Neural cell (in vitro differentiated cells): ENCODE measurements at regions not wholly inside any gene's neighbourhood (a gene's known extent, or its start where the extent isn't known, plus 50 kb on each side); places are given as distances from the start of the nearest gene placed in this dataset.

Source experiments
- H2AFZ ChIP-seq: fragments of 200-600, 300-800 bp; sonication (generic), shearing (Covaris generic); 2 replicates; pipeline ENCODE4 v1.6.0; 2014; ENCODE audit warnings: low read depth, mild to moderate bottlenecking, antibody characterized with exemption, low read length, moderate library complexity
- H3F3A ChIP-seq: fragments of 200-600 bp; shearing (Covaris generic); 2 replicates; pipeline ENCODE4 v1.6.1; 2016; ENCODE audit warnings: mild to moderate bottlenecking, moderate library complexity, mixed read lengths, antibody characterized with exemption, low read length; ENCODE audit not compliant: insufficient read depth, poor library complexity, severe bottlenecking
- H3K27ac ChIP-seq: fragments of 200-600, 300-800 bp; sonication (generic), shearing (Covaris generic); 2 replicates; pipeline ENCODE4 v1.5.1; 2014; ENCODE audit warnings: mild to moderate bottlenecking, low read length, moderate library complexity
- H3K27me3 ChIP-seq: fragments of 300-800, 200-600 bp; sonication (generic), shearing (Covaris generic); 2 replicates; pipeline ENCODE4 v1.6.0; 2014; ENCODE audit warnings: mild to moderate bottlenecking, low read depth, low read length, moderate library complexity; ENCODE audit not compliant: insufficient read depth
- H3K36me3 ChIP-seq: fragments of 300-800, 200-600 bp; sonication (generic), shearing (Covaris generic); 2 replicates; pipeline ENCODE4 v1.5.1; 2014; ENCODE audit warnings: mild to moderate bottlenecking, antibody characterized with exemption, low read length, moderate library complexity; ENCODE audit not compliant: insufficient read depth
- H3K4me2 ChIP-seq: fragments of 300-800, 200-600 bp; sonication (generic), shearing (Covaris generic); 2 replicates; pipeline ENCODE4 v1.6.0; 2014; ENCODE audit warnings: mild to moderate bottlenecking, low read length
- H3K4me3 ChIP-seq: fragments of 300-800, 200-600 bp; sonication (generic), shearing (Covaris generic); 2 replicates; pipeline ENCODE4 v1.5.1; 2014; ENCODE audit warnings: mild to moderate bottlenecking, low read length, moderate library complexity
- H3K79me2 ChIP-seq: fragments of 200-600 bp; shearing (Covaris generic); replicated peaks from 2 replicates; pipeline ENCODE4 v1.6.0; 2014; ENCODE audit warnings: mild to moderate bottlenecking, low read length, moderate library complexity; ENCODE audit not compliant: insufficient read depth
- H3K9ac ChIP-seq: fragments of 300-800, 200-600 bp; sonication (generic), shearing (Covaris generic); 2 replicates; pipeline ENCODE4 v1.6.1; 2016; ENCODE audit warnings: mild to moderate bottlenecking, low read length, mixed read lengths
- H3K9me2 ChIP-seq: fragments of 200-600 bp; shearing (Covaris generic); 2 replicates; pipeline ENCODE4 v1.6.1; 2016; ENCODE audit warnings: mild to moderate bottlenecking, low read length, mixed read lengths; ENCODE audit not compliant: insufficient read depth
- H3K9me3 ChIP-seq: fragments of 200-600, 300-800 bp; sonication (generic), shearing (Covaris generic); 2 replicates; pipeline ENCODE4 v1.6.1; 2016; ENCODE audit warnings: mild to moderate bottlenecking, mixed run types, low read length, moderate library complexity, mixed read lengths
- H4K20me1 ChIP-seq: fragments of 200-600 bp; shearing (Covaris generic); 2 replicates; pipeline ENCODE4 v1.6.1; 2016; ENCODE audit warnings: mild to moderate bottlenecking, mixed run types; ENCODE audit not compliant: insufficient read depth
- EP300 ChIP-seq: fragments of 450-650 bp; conservative IDR thresholded peaks from 2 replicates; pipeline ENCODE4 v1.6.1; 2014; ENCODE audit warnings: antibody characterized with exemption, mild to moderate bottlenecking, moderate library complexity; ENCODE audit not compliant: poor library complexity, severe bottlenecking
- EZH2 ChIP-seq: fragments of 200-600, 300-800 bp; shearing (Covaris generic), sonication (generic); IDR thresholded peaks from 2 replicates; pipeline ENCODE4 v1.6.1; 2014; ENCODE audit warnings: antibody characterized with exemption, low read length, borderline replicate concordance, mild to moderate bottlenecking; ENCODE audit not compliant: insufficient read depth, poor library complexity, severe bottlenecking
- MXI1 ChIP-seq: fragments of 450-650 bp; conservative IDR thresholded peaks from 2 replicates; pipeline ENCODE4 v1.6.1; 2014; ENCODE audit warnings: antibody characterized with exemption, mild to moderate bottlenecking; ENCODE audit not compliant: poor library complexity, severe bottlenecking
- POLR2AphosphoS5 ChIP-seq: IDR thresholded peaks from 2 replicates; pipeline ENCODE4 v1.6.1; 2012
- RAD21 ChIP-seq: fragments of 450-650 bp; conservative IDR thresholded peaks from 2 replicates; pipeline ENCODE4 v1.6.1; 2014; ENCODE audit warnings: antibody characterized with exemption, mild to moderate bottlenecking, moderate library complexity
- SMC3 ChIP-seq: fragments of 450-650 bp; conservative IDR thresholded peaks from 2 replicates; pipeline ENCODE4 v1.6.1; 2014; ENCODE audit warnings: antibody characterized with exemption, mild to moderate bottlenecking, moderate library complexity; ENCODE audit not compliant: poor library complexity
- TAF1 ChIP-seq: IDR thresholded peaks from 2 replicates; pipeline ENCODE4 v1.6.1; 2012; ENCODE audit warnings: low read depth
- TF ChIP-seq, protein P1 (sequence below): IDR thresholded peaks from 2 replicates; pipeline ENCODE4 v1.6.1; 2012; ENCODE audit warnings: borderline replicate concordance
- TF ChIP-seq, protein P2 (sequence below): fragments of 450-650 bp; IDR thresholded peaks from 2 replicates; pipeline ENCODE4 v1.5.1; 2014; ENCODE audit warnings: antibody characterized with exemption, mild to moderate bottlenecking, moderate library complexity; ENCODE audit not compliant: poor library complexity, severe bottlenecking

DNA sequence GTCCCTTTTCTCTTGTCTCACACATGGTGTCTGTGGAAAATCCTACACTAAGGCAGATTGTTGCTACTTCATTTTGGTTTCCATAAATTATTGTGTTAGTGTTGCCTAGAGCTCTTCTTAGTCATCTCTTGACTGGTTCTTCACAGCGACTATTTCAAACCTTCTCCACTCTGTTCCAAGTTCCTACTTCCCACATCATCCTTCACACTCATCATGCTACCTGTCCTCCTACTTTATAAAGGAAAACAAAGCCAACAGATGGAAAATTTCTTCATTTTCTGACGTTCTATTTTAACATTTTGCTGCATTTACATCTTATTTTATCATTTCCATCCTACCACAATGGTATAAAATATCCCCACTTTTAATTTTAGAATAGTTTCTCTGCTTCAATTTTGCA, 614.1 kb downstream of the LMO7 start:
- no peak overlapping the region for H3K4me3 ChIP-seq
- H4K20me1 ChIP-seq: no peaks in the 10 kb centered on the region
- no peak overlapping the region for H3K9ac ChIP-seq
- no peaks in the 10 kb centered on the region for H3K9me2 ChIP-seq
- H3F3A ChIP-seq: no peaks in the 10 kb centered on the region
- H3K79me2 ChIP-seq: no peaks in the 10 kb centered on the region
- H3K27ac ChIP-seq: no peak overlapping the region
- TF ChIP-seq RAD21 (no peak), EP300 (no peak), EZH2 (no peak)
- no peaks in the 10 kb centered on the region for H3K36me3 ChIP-seq
- H3K4me2 ChIP-seq: no peak overlapping the region
- H3K9me3 ChIP-seq: no peaks in the 10 kb centered on the region
- H2AFZ ChIP-seq: no peak overlapping the region
- no peaks in the 10 kb centered on the region for H3K27me3 ChIP-seq

DNA sequence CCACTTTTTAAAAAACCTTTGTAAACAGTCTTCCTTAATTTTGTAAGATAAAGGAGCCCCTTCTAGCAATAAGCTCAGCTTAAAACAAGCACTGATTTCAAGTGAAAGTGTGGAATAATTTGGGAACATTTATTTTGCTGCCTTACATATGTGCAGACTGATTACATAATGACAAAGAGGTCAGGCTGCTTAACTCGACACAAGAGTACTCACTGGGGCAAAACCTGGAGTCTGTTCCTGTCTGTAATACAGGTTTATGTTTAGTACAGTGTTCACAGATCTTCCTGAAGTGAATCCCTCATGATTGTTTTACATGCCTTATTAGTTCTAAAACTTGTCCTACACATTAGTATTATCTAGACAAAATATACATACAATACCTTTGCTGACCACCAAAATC, 609.8 kb downstream of the LMO7 start:
- Histone ChIP-seq H3K4me2 (no peak overlapping the region), H3K79me2 (no peaks in the 10 kb centered on the region), H3F3A (no peaks in the 10 kb centered on the region), H3K4me3 (no peak overlapping the region), H3K9me3 (no peaks in the 10 kb centered on the region), H3K36me3 (no peaks in the 10 kb centered on the region), H3K9me2 (no peaks in the 10 kb centered on the region), H2AFZ (no peak overlapping the region), H3K27me3 (no peaks in the 10 kb centered on the region), H3K9ac (no peak overlapping the region), H3K27ac (no peak overlapping the region), H4K20me1 (no peaks in the 10 kb centered on the region)
- TF ChIP-seq, protein P1, sequence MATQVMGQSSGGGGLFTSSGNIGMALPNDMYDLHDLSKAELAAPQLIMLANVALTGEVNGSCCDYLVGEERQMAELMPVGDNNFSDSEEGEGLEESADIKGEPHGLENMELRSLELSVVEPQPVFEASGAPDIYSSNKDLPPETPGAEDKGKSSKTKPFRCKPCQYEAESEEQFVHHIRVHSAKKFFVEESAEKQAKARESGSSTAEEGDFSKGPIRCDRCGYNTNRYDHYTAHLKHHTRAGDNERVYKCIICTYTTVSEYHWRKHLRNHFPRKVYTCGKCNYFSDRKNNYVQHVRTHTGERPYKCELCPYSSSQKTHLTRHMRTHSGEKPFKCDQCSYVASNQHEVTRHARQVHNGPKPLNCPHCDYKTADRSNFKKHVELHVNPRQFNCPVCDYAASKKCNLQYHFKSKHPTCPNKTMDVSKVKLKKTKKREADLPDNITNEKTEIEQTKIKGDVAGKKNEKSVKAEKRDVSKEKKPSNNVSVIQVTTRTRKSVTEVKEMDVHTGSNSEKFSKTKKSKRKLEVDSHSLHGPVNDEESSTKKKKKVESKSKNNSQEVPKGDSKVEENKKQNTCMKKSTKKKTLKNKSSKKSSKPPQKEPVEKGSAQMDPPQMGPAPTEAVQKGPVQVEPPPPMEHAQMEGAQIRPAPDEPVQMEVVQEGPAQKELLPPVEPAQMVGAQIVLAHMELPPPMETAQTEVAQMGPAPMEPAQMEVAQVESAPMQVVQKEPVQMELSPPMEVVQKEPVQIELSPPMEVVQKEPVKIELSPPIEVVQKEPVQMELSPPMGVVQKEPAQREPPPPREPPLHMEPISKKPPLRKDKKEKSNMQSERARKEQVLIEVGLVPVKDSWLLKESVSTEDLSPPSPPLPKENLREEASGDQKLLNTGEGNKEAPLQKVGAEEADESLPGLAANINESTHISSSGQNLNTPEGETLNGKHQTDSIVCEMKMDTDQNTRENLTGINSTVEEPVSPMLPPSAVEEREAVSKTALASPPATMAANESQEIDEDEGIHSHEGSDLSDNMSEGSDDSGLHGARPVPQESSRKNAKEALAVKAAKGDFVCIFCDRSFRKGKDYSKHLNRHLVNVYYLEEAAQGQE: no peak
- TF ChIP-seq EP300: no peak
- TF ChIP-seq POLR2AphosphoS5: no peak
- no peak for TF ChIP-seq MXI1
- TF ChIP-seq, protein P2, sequence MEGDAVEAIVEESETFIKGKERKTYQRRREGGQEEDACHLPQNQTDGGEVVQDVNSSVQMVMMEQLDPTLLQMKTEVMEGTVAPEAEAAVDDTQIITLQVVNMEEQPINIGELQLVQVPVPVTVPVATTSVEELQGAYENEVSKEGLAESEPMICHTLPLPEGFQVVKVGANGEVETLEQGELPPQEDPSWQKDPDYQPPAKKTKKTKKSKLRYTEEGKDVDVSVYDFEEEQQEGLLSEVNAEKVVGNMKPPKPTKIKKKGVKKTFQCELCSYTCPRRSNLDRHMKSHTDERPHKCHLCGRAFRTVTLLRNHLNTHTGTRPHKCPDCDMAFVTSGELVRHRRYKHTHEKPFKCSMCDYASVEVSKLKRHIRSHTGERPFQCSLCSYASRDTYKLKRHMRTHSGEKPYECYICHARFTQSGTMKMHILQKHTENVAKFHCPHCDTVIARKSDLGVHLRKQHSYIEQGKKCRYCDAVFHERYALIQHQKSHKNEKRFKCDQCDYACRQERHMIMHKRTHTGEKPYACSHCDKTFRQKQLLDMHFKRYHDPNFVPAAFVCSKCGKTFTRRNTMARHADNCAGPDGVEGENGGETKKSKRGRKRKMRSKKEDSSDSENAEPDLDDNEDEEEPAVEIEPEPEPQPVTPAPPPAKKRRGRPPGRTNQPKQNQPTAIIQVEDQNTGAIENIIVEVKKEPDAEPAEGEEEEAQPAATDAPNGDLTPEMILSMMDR: no peak
- TF ChIP-seq SMC3: no peak

DNA sequence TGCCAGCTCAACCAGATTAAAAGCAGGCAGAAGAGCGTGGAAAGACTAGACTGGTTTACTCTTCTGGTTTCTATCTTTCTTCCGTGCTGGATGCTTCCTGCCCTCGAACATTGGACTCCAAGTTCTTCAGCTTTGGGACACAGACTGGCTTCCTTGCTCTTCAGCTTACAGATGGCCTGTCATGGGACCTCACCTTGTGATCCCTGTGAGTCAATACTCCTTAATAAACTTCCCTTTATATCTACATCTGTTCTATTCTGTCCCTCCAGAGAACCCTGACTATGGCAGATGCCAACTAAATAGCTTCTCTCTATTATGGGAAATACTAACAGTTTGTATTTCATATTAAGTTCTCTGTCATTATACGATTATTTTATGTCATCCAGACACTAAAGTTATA, 609.1 kb downstream of the LMO7 start:
- Histone ChIP-seq H3K9ac (no peak overlapping the region), H3K27ac (no peak overlapping the region), H3K4me2 (no peak overlapping the region), H3K79me2 (no peaks in the 10 kb centered on the region), H3K27me3 (no peaks in the 10 kb centered on the region), H2AFZ (no peak overlapping the region), H3K4me3 (no peak overlapping the region), H3K36me3 (no peaks in the 10 kb centered on the region), H3K9me3 (no peaks in the 10 kb centered on the region), H3F3A (no peaks in the 10 kb centered on the region), H4K20me1 (no peaks in the 10 kb centered on the region), H3K9me2 (no peaks in the 10 kb centered on the region)
- TF ChIP-seq MXI1 (no peak), TAF1 (no peak), RAD21 (no peak), SMC3 (no peak), EP300 (no peak), POLR2AphosphoS5 (no peak), EZH2 (no peak)
- TF ChIP-seq, protein P1: no peak
- TF ChIP-seq, protein P2: no peak
